HTR-8/SVneo (cell line): ENCODE measurements at regions not wholly inside any gene's neighbourhood (a gene's known extent, or its start where the extent isn't known, plus 50 kb on each side); places are given as distances from the start of the nearest gene placed in this dataset.
"Not testable (repeated sequence)": the region's sequence is repeated elsewhere in the genome, so short reads cannot be mapped to it uniquely, and the experiment has no call there.

Experiments used
- DNase-seq: peaks from one replicate; pipeline ENCODE4 v3.0.0; 2011; ENCODE audit warnings: low spot score, mixed read lengths; ENCODE audit not compliant: insufficient read length
- FAIRE-seq: peaks from 2 replicates; lab custom pipeline; 2011; peaks lifted over from hg19 to GRCh38; lab: Jason Lieb, UNC

DNA sequence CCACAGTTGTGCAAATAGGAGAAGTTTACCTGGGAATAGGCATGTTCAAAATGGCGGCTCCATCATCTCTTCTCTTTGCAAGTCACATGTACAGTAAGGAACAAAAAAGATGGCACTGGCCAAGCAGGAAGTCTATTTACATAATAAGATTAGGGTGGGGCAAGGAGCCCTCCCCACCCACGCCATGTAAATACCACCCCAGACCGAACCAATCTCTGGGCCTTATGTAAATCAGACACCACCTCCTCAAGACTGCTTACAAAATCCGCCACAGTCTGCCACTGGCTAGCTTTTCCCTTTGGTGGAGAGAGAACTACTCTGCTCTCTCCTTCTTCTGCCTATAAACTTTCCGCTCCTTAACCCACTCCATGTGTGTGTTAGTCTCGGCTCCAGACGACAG lies 1496.3 kb downstream of the REEP3 start:
- FAIRE-seq: no peak
- no peak for DNase-seq

DNA sequence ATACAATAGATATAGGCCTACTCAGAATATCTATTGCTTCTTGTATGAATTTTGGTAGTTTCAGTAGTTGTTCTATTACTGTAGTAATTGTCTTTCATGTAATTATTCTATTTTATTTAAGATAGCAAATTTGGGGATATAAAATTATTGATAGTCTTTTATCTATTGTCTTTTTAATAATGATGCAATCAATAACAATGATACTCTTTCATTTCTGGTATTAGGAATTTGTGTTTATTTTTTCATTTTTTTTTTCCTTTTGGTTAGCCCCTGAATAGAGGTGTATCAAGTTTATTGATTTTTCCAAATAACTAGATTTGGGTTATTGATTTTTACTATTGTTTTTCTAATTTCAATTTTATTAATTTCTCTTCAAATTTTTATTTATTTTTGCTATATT lies 1503.7 kb downstream of the REEP3 start:
- no peak for DNase-seq
- FAIRE-seq: no peak

DNA sequence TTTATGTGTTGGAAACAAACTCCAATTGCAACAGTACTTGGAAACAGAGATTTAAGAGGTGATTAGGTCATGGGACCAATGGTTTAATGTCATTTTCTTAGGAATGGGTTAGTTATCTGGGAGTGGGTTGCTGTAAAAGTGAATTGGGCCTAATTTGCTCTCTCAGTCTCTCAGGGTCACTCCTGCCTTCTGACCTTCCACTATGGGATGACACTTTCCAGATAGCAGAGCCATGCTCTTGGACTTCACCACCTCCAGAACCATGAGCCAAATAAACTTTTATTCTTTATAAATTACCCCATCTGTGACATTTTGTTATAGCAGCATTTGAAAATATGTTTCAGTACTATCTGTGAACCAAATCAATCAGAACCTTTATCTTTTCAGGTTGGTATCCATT lies 1509.1 kb downstream of the REEP3 start:
- FAIRE-seq (no peak), DNase-seq (no peak)

DNA sequence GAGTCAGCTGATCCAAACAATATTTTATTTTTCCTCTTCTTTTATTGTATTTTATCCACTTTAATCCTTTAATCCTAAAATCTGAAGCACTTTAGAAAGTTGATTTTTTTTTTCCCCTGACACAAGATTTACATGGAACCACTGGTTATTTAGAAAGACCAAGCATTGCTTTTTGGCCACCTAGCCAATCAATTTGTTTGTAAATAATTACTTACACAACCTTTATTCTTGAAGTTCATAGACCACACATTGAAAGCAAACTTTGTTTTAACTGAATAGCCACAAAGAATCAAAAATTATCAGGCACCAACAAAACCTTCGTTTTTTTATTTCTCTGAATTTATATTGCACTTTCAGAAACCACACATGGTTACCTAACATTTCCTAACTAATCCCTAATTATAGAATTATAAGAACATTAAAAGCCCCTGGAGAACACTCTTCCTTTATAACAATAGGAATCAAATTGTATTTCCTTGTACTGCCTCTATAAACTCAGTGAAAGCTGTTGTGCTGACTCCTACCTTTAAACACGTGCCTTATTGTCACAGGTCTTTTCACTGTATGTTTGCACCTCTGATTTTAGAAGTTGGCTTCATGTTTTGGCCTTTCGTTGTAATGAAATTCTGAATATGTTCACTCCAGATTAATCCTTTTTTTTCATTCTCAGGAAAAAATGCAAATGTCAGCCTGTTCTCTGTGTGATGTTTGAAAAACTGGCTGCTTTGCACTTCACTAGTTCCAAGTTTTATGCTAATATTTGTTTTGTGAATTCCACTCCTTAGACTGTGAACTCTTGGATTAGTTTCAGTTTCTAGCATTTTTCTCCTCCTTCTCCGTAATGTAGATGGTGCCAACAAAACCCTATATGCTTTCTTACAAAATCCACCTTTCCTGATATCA lies 1511.9 kb downstream of the REEP3 start:
- no peak for DNase-seq
- FAIRE-seq: no peak

DNA sequence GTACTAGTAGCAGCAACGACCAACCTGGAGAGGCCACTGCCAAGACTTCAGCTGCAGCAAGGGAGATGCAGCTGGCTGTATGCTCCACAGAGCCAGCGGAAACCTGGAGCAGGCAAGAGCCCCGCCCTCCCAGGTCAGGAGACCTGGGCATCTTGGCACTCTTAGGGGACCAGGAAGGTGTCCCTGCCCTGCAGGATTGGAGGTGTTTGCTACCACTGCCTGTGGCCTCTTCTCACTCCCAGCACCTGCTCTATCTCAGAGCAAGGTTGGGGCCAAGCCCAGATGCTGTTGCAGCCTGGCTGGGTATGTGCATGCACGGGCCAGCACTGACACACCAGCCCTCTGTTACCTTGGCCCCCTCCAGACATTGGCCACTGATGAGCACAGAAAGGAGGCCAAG lies 1512.8 kb downstream of the REEP3 start:
- no peak for FAIRE-seq
- no peak for DNase-seq

DNA sequence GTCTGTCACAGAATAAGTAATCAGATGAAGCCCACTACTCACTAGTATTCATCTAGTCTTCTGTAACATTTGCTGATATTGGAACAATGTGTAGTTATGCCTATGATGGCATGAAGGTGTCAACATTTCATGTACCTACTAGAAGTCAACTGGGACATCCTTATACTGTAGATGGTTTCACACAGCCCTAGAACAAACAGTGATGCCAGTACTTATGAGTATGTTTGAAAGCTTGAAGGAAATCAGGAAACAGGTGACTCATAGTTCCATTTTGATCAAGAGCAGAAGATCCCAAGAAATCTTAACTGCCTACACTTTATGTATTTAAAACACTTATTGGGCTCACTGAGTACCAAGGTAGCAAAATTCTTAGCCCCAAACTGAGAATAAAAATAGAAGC lies 1519.6 kb downstream of the REEP3 start:
- FAIRE-seq (no peak), DNase-seq (no peak)

DNA sequence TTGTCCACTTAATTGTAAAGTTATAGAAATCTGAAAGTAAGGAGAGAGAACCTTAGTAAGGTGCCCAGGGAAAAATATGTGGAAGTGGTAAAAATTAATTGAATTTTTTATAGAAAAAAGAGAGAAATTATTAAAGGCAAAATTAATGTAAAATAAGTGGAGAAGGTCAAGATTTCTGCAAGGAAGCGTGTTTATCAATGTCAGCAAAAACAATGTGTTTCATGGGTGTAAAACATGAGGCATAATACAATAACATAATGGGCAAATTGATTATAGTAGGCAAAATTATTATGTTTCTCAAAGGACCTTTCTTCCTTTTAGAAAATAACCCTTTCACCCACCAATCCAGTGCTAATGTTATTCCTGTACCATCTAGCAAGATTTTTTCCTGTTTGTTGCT lies 1520.1 kb downstream of the REEP3 start:
- DNase-seq: no peak
- no peak for FAIRE-seq

DNA sequence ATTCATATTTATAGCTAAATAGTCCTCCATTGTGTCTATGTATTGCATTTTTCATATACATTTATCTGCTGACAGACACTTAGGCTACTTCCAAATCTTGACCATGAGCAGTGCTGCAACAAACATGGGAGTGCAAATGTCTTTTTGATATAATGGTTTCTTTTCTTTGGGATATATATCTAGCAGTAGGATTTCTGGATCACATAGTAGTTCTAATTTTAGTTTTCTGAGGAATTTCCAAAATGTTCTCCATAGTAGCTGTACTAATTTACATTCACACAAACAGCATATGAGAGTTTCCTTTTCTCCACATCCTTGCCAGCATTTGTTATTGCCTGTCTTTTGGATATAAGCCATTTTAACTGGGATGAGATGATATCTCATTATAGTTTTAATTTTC lies 1521.3 kb downstream of the REEP3 start:
- DNase-seq (no peak), FAIRE-seq (no peak)

DNA sequence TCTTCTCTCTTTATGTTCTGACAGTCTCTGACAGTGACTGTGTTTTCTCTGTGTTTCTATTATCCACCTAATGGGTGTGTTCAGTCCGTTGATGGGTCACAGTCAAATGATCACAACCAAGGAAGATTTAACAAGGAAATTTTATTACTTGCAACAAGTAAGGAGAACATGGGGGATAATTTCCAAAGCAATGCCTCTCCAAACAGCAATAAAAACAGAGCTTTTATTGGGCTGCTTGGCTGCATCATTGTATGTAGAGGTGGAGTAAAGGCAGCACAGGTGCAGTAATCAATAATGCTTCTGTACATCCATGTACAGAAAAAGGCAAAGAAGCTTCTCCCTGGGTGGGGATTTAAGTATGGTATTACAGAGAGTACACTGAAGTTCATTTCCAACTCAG lies 1525.6 kb downstream of the REEP3 start:
- FAIRE-seq: no peak

DNA sequence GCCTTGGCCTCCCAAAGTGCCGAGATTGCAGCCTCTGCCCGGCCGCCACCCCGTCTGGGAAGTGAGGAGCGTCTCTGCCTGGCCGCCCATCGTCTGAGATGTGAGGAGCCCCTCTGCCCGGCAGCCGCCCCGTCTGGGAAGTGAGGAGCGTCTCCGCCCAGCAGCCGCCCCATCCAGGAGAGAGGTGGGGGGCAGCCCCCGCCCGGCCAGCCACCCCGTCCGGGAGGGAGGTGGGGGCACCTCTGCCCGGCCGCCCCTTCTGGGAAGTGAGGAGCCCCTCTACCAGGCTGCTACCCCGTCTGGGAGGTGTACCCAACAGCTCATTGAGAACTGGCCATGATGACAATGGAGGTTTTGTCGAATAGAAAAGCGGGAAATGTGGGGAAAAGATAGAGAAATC lies 1530.9 kb downstream of the REEP3 start:
- FAIRE-seq, DNase-seq: not testable (repeated sequence)

More for the DNA sequence above, 1525.6 kb downstream of the REEP3 start:
- DNase-seq: no peak

DNA sequence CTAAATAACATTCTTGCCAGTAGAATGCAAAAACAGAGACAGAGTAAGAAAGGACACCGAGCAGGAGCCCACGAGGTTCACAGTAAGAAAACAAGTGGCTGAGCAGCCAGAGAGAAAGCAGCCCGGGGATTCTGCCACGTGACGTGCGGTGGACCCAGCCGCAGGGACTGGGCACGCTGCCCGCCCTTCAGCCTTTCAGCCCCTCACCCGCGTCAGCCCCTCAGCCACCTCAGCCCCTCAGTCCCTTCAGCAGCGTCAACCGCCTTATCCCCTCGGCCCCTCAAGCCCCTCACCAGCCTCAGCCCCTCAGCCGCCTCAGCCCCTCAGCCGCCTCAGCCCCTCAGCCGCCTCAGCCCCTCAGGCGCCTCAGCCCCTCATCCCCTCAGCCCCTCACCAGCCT lies 1532.2 kb downstream of the REEP3 start:
- DNase-seq, FAIRE-seq: not testable (repeated sequence)

DNA sequence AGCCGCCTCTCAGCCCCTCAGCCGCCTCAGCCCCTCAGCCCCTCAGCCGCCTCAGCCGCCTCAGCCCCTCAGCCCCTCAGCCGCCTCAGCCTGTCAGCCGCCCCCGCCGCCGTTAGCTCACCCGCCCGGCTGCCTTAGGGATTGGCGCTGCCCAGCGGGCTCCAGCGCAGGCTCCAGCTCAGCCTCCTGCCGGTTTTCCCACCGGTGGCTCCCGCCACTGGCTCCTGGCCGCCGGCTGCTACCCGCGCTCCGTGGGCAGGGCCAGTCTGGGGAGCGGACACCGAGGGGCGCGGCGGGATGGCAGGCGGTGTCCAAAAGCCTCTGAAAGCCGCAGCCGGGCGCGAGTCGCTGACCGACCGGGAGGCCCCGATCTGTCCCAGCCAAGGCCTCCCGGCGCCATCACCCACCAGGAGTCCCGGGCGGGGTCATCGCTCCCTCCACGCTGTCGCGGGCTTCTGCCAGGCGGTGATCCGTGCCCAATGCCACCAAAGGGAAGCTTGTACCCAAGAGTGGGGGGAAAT lies 1532.7 kb downstream of the REEP3 start:
- not testable (repeated sequence) for FAIRE-seq, DNase-seq

DNA sequence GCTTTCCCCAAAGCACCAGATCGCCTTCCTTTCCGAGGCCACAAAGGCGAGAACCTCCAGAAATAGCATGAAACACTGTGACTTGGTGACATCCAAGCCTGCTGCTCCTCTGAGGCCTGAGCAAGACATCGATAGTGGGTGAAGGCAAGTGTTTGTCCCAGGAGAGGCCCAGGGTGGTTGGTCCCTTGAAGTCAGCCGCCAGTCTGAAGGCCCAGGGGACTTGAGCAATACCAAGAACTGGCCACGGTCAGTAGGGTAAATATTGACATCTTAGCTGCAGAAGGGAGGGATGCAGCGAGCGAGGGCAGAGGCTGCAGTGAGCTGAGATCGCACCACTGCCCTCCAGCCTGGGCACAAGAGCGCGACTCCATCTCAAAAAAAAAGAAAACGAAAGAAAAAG lies 1533.5 kb downstream of the REEP3 start:
- DNase-seq, FAIRE-seq: not testable (repeated sequence)

DNA sequence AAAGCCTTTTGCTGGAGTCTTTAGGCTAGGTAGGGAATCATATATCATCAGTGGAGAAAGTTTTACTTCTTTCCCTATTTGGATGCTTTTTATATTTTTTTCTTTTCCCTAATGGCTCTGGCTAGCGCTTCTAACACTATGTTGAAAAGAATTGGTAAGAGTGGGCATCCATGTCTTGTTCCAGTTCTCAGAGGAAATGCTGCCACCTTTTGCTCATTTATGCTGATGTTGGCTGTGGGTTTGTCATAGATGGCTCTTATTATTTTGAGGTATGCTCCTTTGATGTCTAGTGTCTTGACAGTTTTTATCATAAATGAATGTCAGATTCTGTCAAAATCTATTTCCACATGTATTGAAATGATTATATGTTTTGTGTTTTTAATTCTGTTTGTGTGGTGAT lies 1544.1 kb downstream of the REEP3 start:
- no peak for FAIRE-seq

DNA sequence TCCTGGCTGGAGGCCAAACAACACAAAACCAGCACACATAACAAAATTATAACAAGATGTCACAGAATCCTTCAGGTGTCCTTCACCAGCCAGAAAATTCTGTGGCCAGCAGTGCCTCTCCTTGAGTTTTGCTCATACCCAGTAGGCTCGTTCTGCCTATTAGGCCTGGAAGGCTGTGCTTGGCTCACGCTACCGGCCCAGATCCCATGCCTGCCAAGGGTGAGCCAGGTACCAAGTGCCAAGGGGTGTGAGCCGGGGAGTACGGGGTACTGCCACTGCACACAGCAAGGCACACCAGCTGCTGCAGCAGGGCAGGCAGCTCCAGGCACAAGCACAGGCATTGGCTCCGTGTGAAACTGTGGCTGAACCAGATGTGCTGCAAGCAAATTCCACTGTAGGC lies 1562.0 kb downstream of the REEP3 start:
- no peak for DNase-seq
- FAIRE-seq: no peak

More for the DNA sequence above, 1544.1 kb downstream of the REEP3 start:
- DNase-seq: no peak

DNA sequence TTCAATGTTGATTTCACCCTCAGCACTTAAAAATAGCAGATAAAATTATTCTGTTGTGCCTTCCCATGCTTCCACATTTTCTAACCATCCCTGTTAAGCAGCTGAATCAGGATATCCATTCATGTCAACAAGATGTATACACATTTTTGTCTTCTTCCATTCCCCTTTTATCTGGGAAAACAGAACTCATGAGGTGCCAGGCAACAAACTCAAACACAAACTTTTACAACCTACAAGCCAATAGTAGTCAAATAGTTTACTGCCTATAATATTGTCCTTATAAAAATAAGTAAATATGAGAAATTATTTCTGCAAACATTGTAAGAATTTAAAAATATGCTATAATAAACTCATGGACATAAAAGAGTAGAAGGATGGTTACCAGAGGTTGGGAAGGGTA lies 1569.8 kb downstream of the REEP3 start:
- DNase-seq (no peak), FAIRE-seq (no peak)

DNA sequence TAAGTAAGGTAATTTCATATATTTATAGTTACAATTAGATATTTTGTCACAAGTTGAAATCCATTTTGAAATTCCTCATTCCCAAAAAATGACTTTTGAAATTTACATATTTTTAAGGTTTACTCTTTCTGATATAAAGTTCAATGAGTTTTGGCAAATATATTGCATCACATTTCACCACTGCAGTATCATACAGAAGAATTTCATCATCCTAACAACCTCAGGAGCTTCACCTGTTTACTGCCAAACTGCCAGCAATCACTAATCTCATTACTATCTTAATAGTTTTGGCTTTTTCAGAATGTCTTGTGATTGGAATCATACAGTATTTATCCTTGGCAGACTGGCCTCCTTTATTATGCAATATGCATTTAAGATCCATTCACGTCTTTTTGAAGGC lies 1578.9 kb downstream of the REEP3 start:
- DNase-seq (no peak), FAIRE-seq (no peak)

DNA sequence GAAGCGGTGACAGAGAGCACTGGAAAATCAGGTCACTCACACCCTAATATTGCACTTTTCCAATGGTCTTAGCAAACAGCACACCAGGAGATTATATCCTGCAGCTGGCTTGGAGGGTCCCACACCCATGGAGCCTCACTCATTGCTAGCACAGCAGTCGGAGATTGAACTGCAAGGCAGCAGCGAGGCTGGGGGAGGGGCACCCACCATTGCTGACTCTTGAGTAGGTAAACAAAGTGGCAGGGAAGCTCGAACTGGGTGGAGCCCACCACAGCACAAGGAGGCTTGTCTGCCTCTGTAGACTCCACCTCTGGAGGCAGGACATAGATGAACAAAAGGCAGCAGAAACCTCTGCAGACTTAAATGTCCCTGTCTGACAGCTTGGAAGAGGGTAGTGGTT lies 1579.7 kb downstream of the REEP3 start:
- not testable (repeated sequence) for DNase-seq, FAIRE-seq

DNA sequence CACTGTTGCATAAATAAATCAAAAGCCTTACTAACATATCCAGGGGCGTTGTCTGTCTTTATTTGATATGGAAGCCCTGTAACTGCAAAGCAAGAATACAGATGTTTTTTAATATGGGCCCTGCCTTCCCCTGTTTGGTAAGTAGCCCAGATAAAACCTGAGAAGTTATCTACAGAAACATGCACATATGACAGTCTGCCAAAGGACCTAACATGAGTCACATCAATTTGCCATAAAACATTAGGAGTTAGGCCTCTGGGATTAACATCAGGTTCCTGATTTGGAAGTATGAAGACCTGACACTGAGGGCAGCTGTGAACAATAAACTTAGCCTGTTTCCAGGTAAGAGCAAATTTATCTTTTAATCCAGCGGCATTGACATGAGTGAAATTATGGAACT lies 1588.8 kb downstream of the REEP3 start:
- FAIRE-seq: no peak

DNA sequence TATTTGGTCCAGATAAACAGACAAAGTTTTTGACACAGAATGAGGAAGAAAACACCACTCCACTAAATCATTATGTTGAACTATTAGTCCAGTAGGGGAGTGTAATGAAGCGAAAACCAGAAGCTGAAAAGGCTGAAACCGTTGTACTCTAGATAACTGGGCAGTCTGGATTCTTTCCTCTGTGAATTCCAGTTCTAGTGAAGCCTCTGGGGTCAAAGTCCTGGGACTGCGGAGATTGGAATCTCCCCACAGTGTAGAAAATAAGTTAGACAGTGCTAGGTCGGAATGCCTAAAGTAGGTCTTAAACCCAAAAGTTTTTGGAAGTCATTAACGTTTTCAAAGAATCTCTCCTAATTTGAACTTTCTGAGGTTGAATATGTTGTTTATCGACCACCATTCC lies 1589.9 kb downstream of the REEP3 start:
- FAIRE-seq: not testable (repeated sequence)

More for the DNA sequence above, 1588.8 kb downstream of the REEP3 start:
- no peak for DNase-seq

DNA sequence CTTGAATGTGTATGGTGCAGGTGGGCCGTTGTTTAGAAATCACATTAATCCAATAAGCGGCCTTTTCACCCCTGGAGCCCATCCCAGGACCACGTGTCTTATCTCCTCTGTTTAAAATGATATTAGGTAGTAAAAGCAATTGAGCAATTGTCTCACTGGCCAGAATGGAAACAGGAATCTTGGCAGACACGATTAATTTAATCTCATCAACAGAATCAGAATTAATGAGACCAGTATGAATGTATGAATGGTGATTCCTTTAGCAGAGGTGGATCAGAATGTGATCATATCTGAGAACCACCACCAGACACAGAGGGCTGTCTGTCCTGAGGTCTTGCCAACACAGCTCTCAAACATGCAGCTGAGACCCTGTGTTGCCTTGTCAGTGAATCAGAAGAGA lies 1591.4 kb downstream of the REEP3 start:
- DNase-seq (no peak), FAIRE-seq (no peak)

More for the DNA sequence above, 1589.9 kb downstream of the REEP3 start:
- DNase-seq: not testable (repeated sequence)

DNA sequence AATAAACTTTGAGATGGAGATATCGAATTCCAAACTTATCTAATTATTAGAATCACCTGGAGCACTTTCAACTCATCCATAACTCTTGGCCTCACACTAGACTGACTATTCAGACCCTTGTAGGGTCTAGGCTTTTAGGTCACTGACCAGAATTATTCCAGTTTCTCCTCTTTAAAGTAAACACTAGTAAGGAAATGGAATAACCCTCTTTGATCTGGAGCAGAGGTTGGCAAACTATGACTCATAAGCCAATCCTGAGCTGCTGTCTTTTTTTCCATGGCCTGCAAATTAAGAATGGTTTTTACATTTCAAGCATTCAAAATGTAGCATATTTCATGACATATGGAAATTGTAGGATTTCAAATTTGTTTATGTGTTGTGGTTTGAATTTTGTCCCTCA lies 1601.9 kb downstream of the REEP3 start:
- no peak for DNase-seq
- FAIRE-seq: no peak
